ENCODE measurements at regions not wholly inside any gene's neighbourhood (a gene's known extent, or its start where the extent isn't known, plus 50 kb on each side); places are given as distances from the start of the nearest gene placed in this dataset.

DNA sequence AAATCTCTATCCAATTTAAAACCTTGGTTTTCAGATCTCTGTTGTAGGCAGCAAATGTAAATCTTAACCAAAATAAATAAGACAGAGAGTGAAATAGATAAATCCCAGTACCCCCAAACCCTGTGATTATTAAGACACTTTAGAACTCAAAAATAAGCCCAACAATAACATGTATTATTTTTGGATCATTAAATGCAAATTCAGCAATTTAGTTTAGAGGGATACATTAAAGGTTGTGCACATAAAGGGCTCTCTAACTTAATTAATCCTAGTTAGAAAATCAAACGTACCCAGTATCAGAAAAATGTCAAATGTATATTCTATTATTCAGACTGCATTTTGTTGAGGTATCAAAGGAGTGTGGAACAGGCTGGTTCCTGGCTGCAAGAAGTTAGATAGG, 416.8 kb downstream of the SLC16A7 start:
- no peak for DNase-seq (ENCODE audit: extremely low read depth in 1 of 4, low spot score in 3 of 4)
- H3K4me2 ChIP-seq (ENCODE audit: insufficient read depth, low read length), result no peak overlapping the region
- ChIA-PET POLR2A (no interaction called here), CTCF (ENCODE audit: low intra/inter-chr PET ratio) (no interaction called here)
- no peaks in the 10 kb centered on the region for H3K4me1 ChIP-seq (replicated peaks in 1 of 2; ENCODE audit: control insufficient read depth in 2 of 2, insufficient read depth in 2 of 2, low read length in 2 of 2)
- no peak overlapping the region for H3K4me3 ChIP-seq
- FAIRE-seq, result no peak
- in situ Hi-C loops (cut with MboI) (no loop called here), intact Hi-C loops (cut with micrococcal nuclease) (no loop called here)
- H2AFZ ChIP-seq (ENCODE audit: low read depth, low read length), result no peak overlapping the region
- WGBS (ENCODE audit: insufficient coverage, low coverage, missing lambda C conversion rate), result 0% methylated on average over 1 of the region's 1 CpG
- H3K9me1 ChIP-seq (ENCODE audit: control insufficient read depth, insufficient read depth, low read length), result no peaks in the 10 kb centered on the region
- H3K9ac ChIP-seq (ENCODE audit: insufficient read depth in 1 of 2, low read depth in 2 of 2, low read length in 2 of 2), result no peak overlapping the region
- H3K36me3 ChIP-seq (ENCODE audit: control insufficient read depth, insufficient read depth, low read length), result no peaks in the 10 kb centered on the region
- no peak overlapping the region for H3K27ac ChIP-seq (ENCODE audit: extremely low read depth, low read depth, low read length)
- no TSS peak for BruUV-seq (replicated peaks)
- no peaks in the 10 kb centered on the region; the same call in 1 of the 2 replicates for H3K9me3 ChIP-seq (replicated peaks; ENCODE audit: control insufficient read depth, insufficient read depth, low read depth, low read length)
- ATAC-seq, result no peak
- H3K79me2 ChIP-seq (ENCODE audit: control insufficient read depth, insufficient read depth, low read length), result no peaks in the 10 kb centered on the region
- no peaks in the 10 kb centered on the region for H3K27me3 ChIP-seq (ENCODE audit: control insufficient read depth in 2 of 2, insufficient read depth in 2 of 2, low read length in 2 of 2)
- H4K20me1 ChIP-seq (replicated peaks; ENCODE audit: control insufficient read depth, insufficient read depth, low read length), result no peaks in the 10 kb centered on the region
- TF ChIP-seq TAF7 (tag; IDR thresholded peaks at IDR 0.05) (no peak), MIER1 (IDR thresholded peaks at IDR 0.05; ENCODE audit: low read depth) (no peak), C11orf30 (IDR thresholded peaks at IDR 0.05; ENCODE audit: low read depth) (0 out of 2 replicates have a peak, but pooled peaks have one; percentile 29), ZNF830 (CRISPR knock-in tag; IDR thresholded peaks at IDR 0.05) (no peak), CBX1 (IDR thresholded peaks at IDR 0.05; ENCODE audit: low read depth) (no peak), MAFF (IDR thresholded peaks at IDR 0.05; ENCODE audit: low read length) (peak; percentile 64), KHSRP (IDR thresholded peaks at IDR 0.05) (no peak), CREM (IDR thresholded peaks at IDR 0.05; ENCODE audit: low read depth) (no peak), ZNF316 (IDR thresholded peaks at IDR 0.05) (peak; percentile 62), TSC22D4 (tag; IDR thresholded peaks at IDR 0.05) (no peak), ZNF347 (CRISPR knock-in tag; IDR thresholded peaks at IDR 0.05; ENCODE audit: low read depth) (no peak), NFE2 (IDR thresholded peaks at IDR 0.05; ENCODE audit: low read depth) (no peak), SAFB2 (IDR thresholded peaks at IDR 0.05; ENCODE audit: borderline replicate concordance, low read depth, low read length, severe bottlenecking) (no peak), MAFK (IDR thresholded peaks at IDR 0.05; ENCODE audit: low read length) (peak; percentile 69), EP300 (IDR thresholded peaks at IDR 0.05; ENCODE audit: low read length) (no peak), BRF1 (IDR thresholded peaks at IDR 0.05; ENCODE audit: borderline replicate concordance, extremely low read depth, insufficient read length) (no peak), ZNF239 (CRISPR knock-in tag; IDR thresholded peaks at IDR 0.05) (no peak), ZNF436 (CRISPR knock-in tag; IDR thresholded peaks at IDR 0.05) (no peak), SREBF1 (IDR thresholded peaks at IDR 0.05; ENCODE audit: borderline replicate concordance, low read depth, low read length) (no peak)
- TF ChIP-seq, protein P1, sequence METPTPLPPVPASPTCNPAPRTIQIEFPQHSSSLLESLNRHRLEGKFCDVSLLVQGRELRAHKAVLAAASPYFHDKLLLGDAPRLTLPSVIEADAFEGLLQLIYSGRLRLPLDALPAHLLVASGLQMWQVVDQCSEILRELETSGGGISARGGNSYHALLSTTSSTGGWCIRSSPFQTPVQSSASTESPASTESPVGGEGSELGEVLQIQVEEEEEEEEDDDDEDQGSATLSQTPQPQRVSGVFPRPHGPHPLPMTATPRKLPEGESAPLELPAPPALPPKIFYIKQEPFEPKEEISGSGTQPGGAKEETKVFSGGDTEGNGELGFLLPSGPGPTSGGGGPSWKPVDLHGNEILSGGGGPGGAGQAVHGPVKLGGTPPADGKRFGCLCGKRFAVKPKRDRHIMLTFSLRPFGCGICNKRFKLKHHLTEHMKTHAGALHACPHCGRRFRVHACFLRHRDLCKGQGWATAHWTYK (CRISPR knock-in tag; IDR thresholded peaks at IDR 0.05), result no peak
- TF ChIP-seq, protein P2, sequence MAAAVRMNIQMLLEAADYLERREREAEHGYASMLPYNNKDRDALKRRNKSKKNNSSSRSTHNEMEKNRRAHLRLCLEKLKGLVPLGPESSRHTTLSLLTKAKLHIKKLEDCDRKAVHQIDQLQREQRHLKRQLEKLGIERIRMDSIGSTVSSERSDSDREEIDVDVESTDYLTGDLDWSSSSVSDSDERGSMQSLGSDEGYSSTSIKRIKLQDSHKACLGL (CRISPR knock-in tag; IDR thresholded peaks at IDR 0.05; ENCODE audit: borderline replicate concordance, poor library complexity, severe bottlenecking), result no peak
- TF ChIP-seq, protein P3, sequence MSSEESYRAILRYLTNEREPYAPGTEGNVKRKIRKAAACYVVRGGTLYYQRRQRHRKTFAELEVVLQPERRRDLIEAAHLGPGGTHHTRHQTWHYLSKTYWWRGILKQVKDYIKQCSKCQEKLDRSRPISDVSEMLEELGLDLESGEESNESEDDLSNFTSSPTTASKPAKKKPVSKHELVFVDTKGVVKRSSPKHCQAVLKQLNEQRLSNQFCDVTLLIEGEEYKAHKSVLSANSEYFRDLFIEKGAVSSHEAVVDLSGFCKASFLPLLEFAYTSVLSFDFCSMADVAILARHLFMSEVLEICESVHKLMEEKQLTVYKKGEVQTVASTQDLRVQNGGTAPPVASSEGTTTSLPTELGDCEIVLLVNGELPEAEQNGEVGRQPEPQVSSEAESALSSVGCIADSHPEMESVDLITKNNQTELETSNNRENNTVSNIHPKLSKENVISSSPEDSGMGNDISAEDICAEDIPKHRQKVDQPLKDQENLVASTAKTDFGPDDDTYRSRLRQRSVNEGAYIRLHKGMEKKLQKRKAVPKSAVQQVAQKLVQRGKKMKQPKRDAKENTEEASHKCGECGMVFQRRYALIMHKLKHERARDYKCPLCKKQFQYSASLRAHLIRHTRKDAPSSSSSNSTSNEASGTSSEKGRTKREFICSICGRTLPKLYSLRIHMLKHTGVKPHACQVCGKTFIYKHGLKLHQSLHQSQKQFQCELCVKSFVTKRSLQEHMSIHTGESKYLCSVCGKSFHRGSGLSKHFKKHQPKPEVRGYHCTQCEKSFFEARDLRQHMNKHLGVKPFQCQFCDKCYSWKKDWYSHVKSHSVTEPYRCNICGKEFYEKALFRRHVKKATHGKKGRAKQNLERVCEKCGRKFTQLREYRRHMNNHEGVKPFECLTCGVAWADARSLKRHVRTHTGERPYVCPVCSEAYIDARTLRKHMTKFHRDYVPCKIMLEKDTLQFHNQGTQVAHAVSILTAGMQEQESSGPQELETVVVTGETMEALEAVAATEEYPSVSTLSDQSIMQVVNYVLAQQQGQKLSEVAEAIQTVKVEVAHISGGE (CRISPR knock-in tag; IDR thresholded peaks at IDR 0.05), result no peak

Measured in K562 (cell line).